ENCODE measurements at regions not wholly inside any gene's neighbourhood (a gene's known extent, or its start where the extent isn't known, plus 50 kb on each side); places are given as distances from the start of the nearest gene placed in this dataset.
"Not testable (repeated sequence)": the region's sequence is repeated elsewhere in the genome, so short reads cannot be mapped to it uniquely, and the experiment has no call there.

GRCh38 chr4:114250439-114250891 is 271.0 kb upstream of the ARSJ start:
- DNase-seq: no peak
- H3K9me3 Mint-ChIP-seq (ENCODE audit: low read depth): no peaks in the 10 kb centered on the region
- ATAC-seq: no peak
- no peak overlapping the region for H3K4me3 Mint-ChIP-seq
- no peaks in the 10 kb centered on the region for H3K4me1 Mint-ChIP-seq
- no peaks in the 10 kb centered on the region for H3K36me3 Mint-ChIP-seq
- H3K27ac Mint-ChIP-seq: no peak overlapping the region
- no peaks in the 10 kb centered on the region for H3K27me3 Mint-ChIP-seq
- CTCF ChIA-PET: no interaction called here

GRCh38 chr4:114251020-114251419 is 271.6 kb upstream of the ARSJ start:
- CTCF ChIA-PET: no interaction called here
- Mint-ChIP-seq H3K36me3 (no peaks in the 10 kb centered on the region), H3K27me3 (no peaks in the 10 kb centered on the region), H3K4me3 (no peak overlapping the region), H3K4me1 (no peaks in the 10 kb centered on the region), H3K9me3 (ENCODE audit: low read depth) (no peaks in the 10 kb centered on the region), H3K27ac (no peak overlapping the region)
- DNase-seq: no peak
- ATAC-seq: no peak

DNA sequence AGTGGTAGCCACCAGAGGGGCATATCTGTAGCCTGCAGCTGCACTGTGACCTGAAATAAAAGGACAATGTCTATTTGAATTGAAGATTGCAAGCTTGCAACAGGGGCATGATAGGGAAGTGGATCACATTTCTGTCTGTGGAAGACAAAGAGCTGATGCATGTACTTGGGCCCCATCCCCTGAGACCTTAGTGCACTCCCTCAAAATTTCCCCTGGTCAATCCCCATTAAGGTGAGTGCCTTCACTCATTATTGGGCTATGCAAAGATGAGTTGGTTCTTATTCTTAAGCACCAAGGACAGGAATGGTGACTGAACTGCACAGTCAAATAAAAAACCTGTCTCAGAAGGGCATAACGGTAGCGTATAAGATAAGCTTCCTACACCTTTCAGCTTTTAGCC is 273.1 kb upstream of the ARSJ start:
- Mint-ChIP-seq H3K27me3 (no peaks in the 10 kb centered on the region), H3K27ac (no peak overlapping the region), H3K4me1 (no peaks in the 10 kb centered on the region), H3K9me3 (ENCODE audit: low read depth) (no peaks in the 10 kb centered on the region), H3K4me3 (no peak overlapping the region), H3K36me3 (no peaks in the 10 kb centered on the region)
- ATAC-seq (no peak), DNase-seq (no peak)
- CTCF ChIA-PET: no interaction called here

- DNase-seq: no peak
- no peaks in the 10 kb centered on the region for H3K36me3 Mint-ChIP-seq
- H3K27me3 Mint-ChIP-seq: no peaks in the 10 kb centered on the region
- CTCF ChIA-PET: no interaction called here
- no peak overlapping the region for H3K27ac Mint-ChIP-seq
- H3K9me3 Mint-ChIP-seq (ENCODE audit: low read depth): no peaks in the 10 kb centered on the region
- H3K4me1 Mint-ChIP-seq: no peaks in the 10 kb centered on the region
- no peak overlapping the region for H3K4me3 Mint-ChIP-seq
- no peak for ATAC-seq
Measured at GRCh38 chr4:114257501-114257900, 278.1 kb upstream of the ARSJ start.

GRCh38 chr4:114262421-114262820 is 283.0 kb upstream of the ARSJ start:
- H3K4me3 Mint-ChIP-seq; CTCF ChIA-PET; DNase-seq; H3K4me1 Mint-ChIP-seq; ATAC-seq; H3K27me3 Mint-ChIP-seq; H3K27ac Mint-ChIP-seq; H3K9me3 Mint-ChIP-seq (ENCODE audit: low read depth); H3K36me3 Mint-ChIP-seq: not testable (repeated sequence)

DNA sequence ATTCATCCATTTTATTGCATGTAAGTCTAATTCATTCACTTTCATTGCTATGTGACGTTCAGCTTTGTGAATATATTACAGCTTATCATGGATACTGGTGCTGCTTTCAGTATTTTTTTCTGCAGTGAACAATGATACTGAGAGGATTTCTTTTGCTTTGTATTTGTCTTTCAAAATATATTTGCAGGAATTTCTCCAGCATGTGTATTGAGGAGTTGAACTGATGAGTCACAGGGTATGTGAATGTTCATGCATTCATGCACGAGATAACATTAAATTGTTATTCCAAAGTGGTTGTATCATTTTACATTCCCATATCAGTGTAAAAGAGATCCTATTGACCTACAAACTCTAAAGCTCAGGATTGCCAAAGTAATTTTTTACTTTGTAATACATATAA is 283.8 kb upstream of the ARSJ start:
- H3K27ac Mint-ChIP-seq: no peak overlapping the region
- ATAC-seq: no peak
- no peaks in the 10 kb centered on the region for H3K9me3 Mint-ChIP-seq (ENCODE audit: low read depth)
- no peaks in the 10 kb centered on the region for H3K27me3 Mint-ChIP-seq
- CTCF ChIA-PET: no interaction called here
- H3K4me3 Mint-ChIP-seq: no peak overlapping the region
- H3K4me1 Mint-ChIP-seq: no peaks in the 10 kb centered on the region
- no peak for DNase-seq
- no peaks in the 10 kb centered on the region for H3K36me3 Mint-ChIP-seq

GRCh38 chr4:114264452-114264851 is 285.0 kb upstream of the ARSJ start:
- H3K4me3 Mint-ChIP-seq: no peak overlapping the region
- CTCF ChIA-PET: no interaction called here
- H3K27me3 Mint-ChIP-seq: no peaks in the 10 kb centered on the region
- H3K4me1 Mint-ChIP-seq: no peaks in the 10 kb centered on the region
- H3K27ac Mint-ChIP-seq: no peak overlapping the region
- no peaks in the 10 kb centered on the region for H3K9me3 Mint-ChIP-seq (ENCODE audit: low read depth)
- H3K36me3 Mint-ChIP-seq: no peaks in the 10 kb centered on the region
- no peak for ATAC-seq
- DNase-seq: no peak

DNA sequence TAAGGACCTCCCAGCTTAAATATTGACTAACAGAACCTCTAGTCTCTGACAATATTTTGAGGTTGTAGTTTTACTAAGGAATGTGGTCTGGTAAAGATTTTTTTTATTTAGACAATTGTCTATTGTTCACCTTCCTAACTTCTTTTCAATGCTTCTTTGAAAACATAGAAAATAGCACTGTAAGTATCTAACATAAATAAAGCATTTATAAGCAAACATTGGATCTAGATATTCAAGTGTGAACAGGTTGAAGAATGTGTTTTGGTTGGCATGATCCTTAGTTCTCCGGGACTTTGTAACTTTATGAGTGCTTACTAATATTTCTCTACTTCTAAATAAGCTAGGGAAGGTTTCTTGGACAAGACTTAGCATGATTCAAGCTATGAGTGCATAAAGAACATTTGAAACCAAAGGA is 285.4 kb upstream of the ARSJ start:
- no peaks in the 10 kb centered on the region for H3K36me3 Mint-ChIP-seq
- no peaks in the 10 kb centered on the region for H3K27me3 Mint-ChIP-seq
- no peak overlapping the region for H3K4me3 Mint-ChIP-seq
- CTCF ChIA-PET: no interaction called here
- DNase-seq (no peak), ATAC-seq (no peak)
- H3K9me3 Mint-ChIP-seq (ENCODE audit: low read depth): no peaks in the 10 kb centered on the region
- no peak overlapping the region for H3K27ac Mint-ChIP-seq
- H3K4me1 Mint-ChIP-seq: no peaks in the 10 kb centered on the region

DNA sequence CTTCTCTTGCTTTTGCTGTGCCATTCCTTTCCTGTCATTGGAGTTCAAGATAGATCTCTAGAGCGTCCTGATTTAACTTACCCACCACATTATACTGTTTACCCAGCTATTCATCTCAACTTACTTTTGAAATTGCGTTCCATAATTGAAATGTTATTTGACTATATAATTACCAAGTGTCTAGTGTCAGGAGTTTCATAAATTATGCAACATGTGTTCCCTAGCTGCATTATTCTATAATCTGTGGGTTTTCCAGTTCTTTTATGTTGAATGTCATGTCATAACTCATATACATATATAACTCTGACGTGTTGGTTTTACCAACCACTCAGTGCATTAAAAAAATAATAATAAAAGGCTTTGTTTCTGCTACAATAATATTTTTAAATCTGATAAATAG is 285.9 kb upstream of the ARSJ start:
- Mint-ChIP-seq H3K27me3 (no peaks in the 10 kb centered on the region), H3K4me1 (no peaks in the 10 kb centered on the region), H3K27ac (no peak overlapping the region), H3K4me3 (no peak overlapping the region), H3K36me3 (no peaks in the 10 kb centered on the region), H3K9me3 (ENCODE audit: low read depth) (no peaks in the 10 kb centered on the region)
- no peak for ATAC-seq
- no peak for DNase-seq
- CTCF ChIA-PET: no interaction called here

- Mint-ChIP-seq H3K4me1 (no peaks in the 10 kb centered on the region), H3K36me3 (no peaks in the 10 kb centered on the region), H3K4me3 (no peak overlapping the region), H3K27me3 (no peaks in the 10 kb centered on the region), H3K9me3 (ENCODE audit: low read depth) (no peaks in the 10 kb centered on the region), H3K27ac (no peak overlapping the region)
- ATAC-seq: no peak
- CTCF ChIA-PET: no interaction called here
- DNase-seq: no peak
Measured at GRCh38 chr4:114267976-114268375, 288.5 kb upstream of the ARSJ start.

DNA sequence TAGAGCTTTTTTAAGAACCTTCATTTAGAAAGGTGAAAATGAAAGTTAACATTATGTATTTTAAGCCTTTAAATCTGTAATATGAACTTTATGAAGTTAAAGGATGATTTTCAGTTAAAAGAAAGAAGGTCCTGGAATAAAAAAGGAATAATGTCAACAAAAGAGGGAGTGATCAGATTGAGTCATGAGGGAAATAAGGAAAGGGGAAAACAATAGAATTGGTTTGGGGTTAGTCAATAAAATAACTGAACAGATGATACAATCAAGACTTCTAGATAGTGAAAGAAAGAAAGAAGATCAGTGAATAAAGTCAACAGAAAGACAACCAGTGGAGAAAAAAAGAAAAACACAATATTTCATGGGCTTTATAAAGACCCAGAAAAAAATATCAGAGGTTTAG is 291.6 kb upstream of the ARSJ start:
- H3K27ac Mint-ChIP-seq: no peak overlapping the region
- H3K4me1 Mint-ChIP-seq: no peaks in the 10 kb centered on the region
- H3K36me3 Mint-ChIP-seq: no peaks in the 10 kb centered on the region
- DNase-seq (no peak), ATAC-seq (no peak)
- H3K9me3 Mint-ChIP-seq (ENCODE audit: low read depth): no peaks in the 10 kb centered on the region
- CTCF ChIA-PET: no interaction called here
- no peaks in the 10 kb centered on the region for H3K27me3 Mint-ChIP-seq
- no peak overlapping the region for H3K4me3 Mint-ChIP-seq

GRCh38 chr4:114272226-114272625 is 292.8 kb upstream of the ARSJ start:
- CTCF ChIA-PET: no interaction called here
- no peak for DNase-seq
- ATAC-seq: no peak

DNA sequence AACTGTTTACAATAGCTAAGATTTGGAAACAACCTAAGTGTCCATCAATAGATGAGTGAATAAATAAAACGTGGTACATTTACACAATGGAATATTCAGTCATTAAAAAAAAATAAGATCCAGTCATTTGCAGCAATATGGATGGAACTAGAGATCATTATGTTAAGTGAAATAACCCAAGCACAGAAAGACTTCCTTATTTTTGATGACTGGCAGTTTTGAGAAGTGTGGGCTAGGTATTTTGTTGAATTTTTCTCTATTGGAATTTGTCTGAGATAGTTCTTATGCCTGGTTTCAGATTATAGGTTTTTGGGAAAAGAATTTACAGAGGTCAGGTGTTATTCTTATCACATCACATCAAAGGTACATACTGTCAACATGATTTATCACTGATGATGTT is 293.8 kb upstream of the ARSJ start:
- H3K4me3 Mint-ChIP-seq: no peak overlapping the region

More at GRCh38 chr4:114272226-114272625, 292.8 kb upstream of the ARSJ start:
- Mint-ChIP-seq H3K4me1 (no peaks in the 10 kb centered on the region), H3K4me3 (no peak overlapping the region), H3K36me3 (no peaks in the 10 kb centered on the region), H3K9me3 (ENCODE audit: low read depth) (no peaks in the 10 kb centered on the region), H3K27ac (no peak overlapping the region), H3K27me3 (no peaks in the 10 kb centered on the region)

DNA sequence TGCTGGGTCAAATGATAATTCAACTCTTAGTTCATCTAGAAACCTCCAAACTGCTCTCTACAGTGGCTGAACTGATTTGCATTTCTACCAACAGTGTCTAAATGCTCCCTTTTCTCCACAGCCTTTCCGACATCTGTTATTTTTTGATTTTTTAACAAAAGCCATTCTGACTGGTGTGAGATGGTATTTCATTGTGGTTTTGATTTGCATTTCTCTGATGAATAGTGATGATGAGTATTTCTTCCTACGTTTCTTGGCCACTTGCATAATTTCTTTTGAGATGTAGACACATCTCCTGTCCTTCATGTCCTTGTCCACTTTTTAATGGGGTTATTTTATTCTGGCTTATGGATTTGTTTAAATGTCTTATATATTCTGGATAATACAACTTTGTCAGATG is 298.2 kb upstream of the ARSJ start:
- ATAC-seq (no peak), DNase-seq (no peak)
- no peaks in the 10 kb centered on the region for H3K27me3 Mint-ChIP-seq
- no peaks in the 10 kb centered on the region for H3K36me3 Mint-ChIP-seq
- CTCF ChIA-PET: no interaction called here
- H3K27ac Mint-ChIP-seq: no peak overlapping the region
- H3K9me3 Mint-ChIP-seq (ENCODE audit: low read depth): no peaks in the 10 kb centered on the region
- H3K4me1 Mint-ChIP-seq: no peaks in the 10 kb centered on the region
- no peak overlapping the region for H3K4me3 Mint-ChIP-seq

More for the DNA sequence above, 293.8 kb upstream of the ARSJ start:
- Mint-ChIP-seq H3K36me3 (no peaks in the 10 kb centered on the region), H3K9me3 (ENCODE audit: low read depth) (no peaks in the 10 kb centered on the region), H3K27me3 (no peaks in the 10 kb centered on the region), H3K4me1 (no peaks in the 10 kb centered on the region), H3K27ac (no peak overlapping the region)
- CTCF ChIA-PET: no interaction called here
- DNase-seq: no peak
- no peak for ATAC-seq

DNA sequence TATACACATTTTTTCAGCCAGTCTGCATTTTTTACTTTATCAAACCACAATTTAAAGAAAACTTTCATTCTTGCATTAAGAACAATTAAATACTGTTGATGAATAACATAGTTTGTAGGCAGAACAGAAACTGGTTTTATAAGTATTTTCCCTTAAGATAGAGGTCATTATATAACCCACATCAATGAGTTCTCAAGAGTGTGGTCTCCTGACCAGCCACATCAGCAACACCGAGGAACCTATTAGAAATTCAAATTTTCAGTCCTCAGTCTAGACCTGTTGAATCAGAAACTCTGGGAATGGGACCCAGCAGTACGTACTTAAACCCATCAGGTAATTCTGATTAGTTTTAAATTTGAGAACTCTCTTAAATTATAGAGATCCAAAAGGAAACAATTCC is 299.6 kb upstream of the ARSJ start:
- CTCF ChIA-PET: no interaction called here
- H3K4me3 Mint-ChIP-seq: no peak overlapping the region
- no peaks in the 10 kb centered on the region for H3K9me3 Mint-ChIP-seq (ENCODE audit: low read depth)
- no peak for ATAC-seq
- H3K27me3 Mint-ChIP-seq: no peaks in the 10 kb centered on the region
- no peak overlapping the region for H3K27ac Mint-ChIP-seq
- DNase-seq: no peak
- no peaks in the 10 kb centered on the region for H3K4me1 Mint-ChIP-seq
- H3K36me3 Mint-ChIP-seq: no peaks in the 10 kb centered on the region
